Chondrocyte (in vitro differentiated cells): ENCODE measurements at regions not wholly inside any gene's neighbourhood (a gene's known extent, or its start where the extent isn't known, plus 50 kb on each side); places are given as distances from the start of the nearest gene placed in this dataset.

ENCODE experiments used
- DNase-seq: peaks from one replicate; pipeline ENCODE4 v3.0.0; 2021; ENCODE audit warnings: mixed read lengths, low spot score
- H3K27ac Mint-ChIP-seq: one replicate; pipeline ENCODE4 v1.8.0; 2021; ENCODE audit warnings: mild to moderate bottlenecking, moderate library complexity, mixed read lengths; ENCODE audit not compliant: unreplicated experiment
- H3K27me3 Mint-ChIP-seq: 2 replicates; pipeline ENCODE4 v1.8.0; 2021; ENCODE audit warnings: low read depth, mixed read lengths
- H3K36me3 Mint-ChIP-seq: 2 replicates; pipeline ENCODE4 v1.8.0; 2021; ENCODE audit warnings: low read depth, mixed read lengths
- H3K4me1 Mint-ChIP-seq: 2 replicates; pipeline ENCODE4 v1.8.0; 2021; ENCODE audit warnings: low read depth, mild to moderate bottlenecking, mixed read lengths
- H3K4me3 Mint-ChIP-seq: one replicate; pipeline ENCODE4 v1.8.0; 2021; ENCODE audit warnings: mild to moderate bottlenecking, moderate library complexity, mixed read lengths; ENCODE audit not compliant: unreplicated experiment
- H3K9me3 Mint-ChIP-seq: 2 replicates; pipeline ENCODE4 v1.8.0; 2021; ENCODE audit warnings: low read depth, mixed read lengths
- CTCF ChIP-seq: fragments of 200-600 bp; sonication (generic); IDR thresholded peaks from 2 replicates; pipeline ENCODE4 v1.5.0; 2021; ENCODE audit warnings: antibody characterized with exemption, mild to moderate bottlenecking, moderate library complexity

GRCh38 chr4:144267084-144267483 is 126.6 kb upstream of the GYPA start:
- Mint-ChIP-seq H3K27me3 (no peaks in the 10 kb centered on the region), H3K4me1 (no peaks in the 10 kb centered on the region), H3K9me3 (peaks cover 14% of the 10 kb centered on the region), H3K4me3 (no peak overlapping the region), H3K36me3 (peaks cover 4% of the 10 kb centered on the region), H3K27ac (no peak overlapping the region)
- no peak for TF ChIP-seq CTCF
- no peak for DNase-seq

- H3K27ac Mint-ChIP-seq, result no peak overlapping the region
- no peak overlapping the region for H3K4me3 Mint-ChIP-seq
- peaks cover 4% of the 10 kb centered on the region for H3K9me3 Mint-ChIP-seq
- no peaks in the 10 kb centered on the region for H3K4me1 Mint-ChIP-seq
- peaks cover 3% of the 10 kb centered on the region for H3K36me3 Mint-ChIP-seq
- no peak for TF ChIP-seq CTCF
- H3K27me3 Mint-ChIP-seq, result no peaks in the 10 kb centered on the region
- no peak for DNase-seq
Measured at GRCh38 chr4:144280688-144281087, 140.2 kb upstream of the GYPA start.

GRCh38 chr4:144283526-144283925 is 143.0 kb upstream of the GYPA start:
- Mint-ChIP-seq H3K4me3 (no peak overlapping the region), H3K27ac (no peak overlapping the region), H3K36me3 (peaks cover 3% of the 10 kb centered on the region), H3K27me3 (no peaks in the 10 kb centered on the region), H3K4me1 (peaks cover 9% of the 10 kb centered on the region), H3K9me3 (peaks cover 4% of the 10 kb centered on the region)
- no peak for DNase-seq
- TF ChIP-seq CTCF, result no peak

GRCh38 chr4:144284026-144284425 is 143.5 kb upstream of the GYPA start:
- peaks cover 14% of the 10 kb centered on the region for H3K4me1 Mint-ChIP-seq

GRCh38 chr4:144288011-144288903 is 147.7 kb upstream of the GYPA start:
- Mint-ChIP-seq H3K36me3 (peaks cover 3% of the 10 kb centered on the region), H3K4me1 (peaks cover 30% of the 10 kb centered on the region), H3K27me3 (no peaks in the 10 kb centered on the region), H3K9me3 (no peaks in the 10 kb centered on the region), H3K27ac (no peak overlapping the region), H3K4me3 (no peak overlapping the region)
- no peak for TF ChIP-seq CTCF
- no peak for DNase-seq

More at GRCh38 chr4:144284026-144284425, 143.5 kb upstream of the GYPA start:
- peaks cover 4% of the 10 kb centered on the region for H3K9me3 Mint-ChIP-seq
- no peak overlapping the region for H3K27ac Mint-ChIP-seq
- no peak for TF ChIP-seq CTCF
- no peaks in the 10 kb centered on the region for H3K27me3 Mint-ChIP-seq
- peaks cover 3% of the 10 kb centered on the region for H3K36me3 Mint-ChIP-seq
- H3K4me3 Mint-ChIP-seq, result no peak overlapping the region
- DNase-seq, result no peak
